ENCODE measurements at regions not wholly inside any gene's neighbourhood (a gene's known extent, or its start where the extent isn't known, plus 50 kb on each side); places are given as distances from the start of the nearest gene placed in this dataset.

- intact Hi-C loops (cut with micrococcal nuclease) = no loop called here
- H3K27ac ChIP-seq (ENCODE audit: low read length) = no peak overlapping the region
- TF ChIP-seq CTCF (IDR thresholded peaks at IDR 0.05) = no peak
- H3K4me3 ChIP-seq (ENCODE audit: low read length) = no peak overlapping the region
- Mint-ChIP-seq H3K27ac (no peak overlapping the region), H3K36me3 (no peaks in the 10 kb centered on the region), H3K4me3 (no peak overlapping the region), H3K27me3 (ENCODE audit: low read depth in 2 of 2) (no peaks in the 10 kb centered on the region), H3K9me3 (peaks cover 0 to 2% of the 10 kb centered on the region in 2 donors), H3K4me1 (no peaks in the 10 kb centered on the region)
- H3K4me1 ChIP-seq (ENCODE audit: control insufficient read depth, insufficient read depth, low read length) = no peaks in the 10 kb centered on the region
- H3K27me3 ChIP-seq (ENCODE audit: control insufficient read depth, insufficient read depth, low read length) = no peaks in the 10 kb centered on the region
- WGBS (ENCODE audit: insufficient coverage) = no CpG with 5 or more reads among the region's 1 CpG
- no peaks in the 10 kb centered on the region for H3K9me3 ChIP-seq (ENCODE audit: control insufficient read depth, insufficient read depth, low read length)
- ATAC-seq (no peak), DNase-seq (no peak)
- no peaks in the 10 kb centered on the region for H3K36me3 ChIP-seq (ENCODE audit: control insufficient read depth, insufficient read depth, low read length)
These were observed 204.8 kb upstream of the LDB2 start for GRCh38 chr4:17103231-17103630.

GRCh38 chr4:17098996-17099395, 200.6 kb upstream of the LDB2 start:
- no CpG with 5 or more reads among the region's 2 CpGs for WGBS (ENCODE audit: insufficient coverage)

GRCh38 chr4:17098401-17098800, 200.0 kb upstream of the LDB2 start:
- DNase-seq (no peak), ATAC-seq (no peak)
- no peak overlapping the region for H3K27ac ChIP-seq (ENCODE audit: low read length)
- WGBS (ENCODE audit: insufficient coverage) = 86% methylated on average over 4 of the region's 4 CpGs
- H3K36me3 ChIP-seq (ENCODE audit: control insufficient read depth, insufficient read depth, low read length) = no peaks in the 10 kb centered on the region
- peaks cover 13% of the 10 kb centered on the region for H3K4me1 ChIP-seq (ENCODE audit: control insufficient read depth, insufficient read depth, low read length)
- no peak overlapping the region for H3K4me3 Mint-ChIP-seq
- H3K4me1 Mint-ChIP-seq = peaks cover 4 to 6% of the 10 kb centered on the region in 2 donors
- H3K27me3 Mint-ChIP-seq (ENCODE audit: low read depth in 2 of 2) = peaks cover 0 to 6% of the 10 kb centered on the region in 2 donors
- H3K27me3 ChIP-seq (ENCODE audit: control insufficient read depth, insufficient read depth, low read length) = no peaks in the 10 kb centered on the region
- no peak overlapping the region for H3K27ac Mint-ChIP-seq
- no peaks in the 10 kb centered on the region for H3K36me3 Mint-ChIP-seq
- intact Hi-C loops (cut with micrococcal nuclease) = no loop called here
- no peak for TF ChIP-seq CTCF (IDR thresholded peaks at IDR 0.05)
- no peaks in the 10 kb centered on the region for H3K9me3 ChIP-seq (ENCODE audit: control insufficient read depth, insufficient read depth, low read length)
- H3K9me3 Mint-ChIP-seq = no peaks in the 10 kb centered on the region
- no peak overlapping the region for H3K4me3 ChIP-seq (ENCODE audit: low read length)

More at GRCh38 chr4:17098996-17099395, 200.6 kb upstream of the LDB2 start:
- Histone ChIP-seq H3K27me3 (ENCODE audit: control insufficient read depth, insufficient read depth, low read length) (no peaks in the 10 kb centered on the region), H3K4me3 (ENCODE audit: low read length) (no peak overlapping the region), H3K9me3 (ENCODE audit: control insufficient read depth, insufficient read depth, low read length) (no peaks in the 10 kb centered on the region), H3K27ac (ENCODE audit: low read length) (no peak overlapping the region), H3K4me1 (ENCODE audit: control insufficient read depth, insufficient read depth, low read length) (peaks cover 10% of the 10 kb centered on the region), H3K36me3 (ENCODE audit: control insufficient read depth, insufficient read depth, low read length) (no peaks in the 10 kb centered on the region)
- Mint-ChIP-seq H3K4me3 (no peak overlapping the region), H3K4me1 (peaks cover 0 to under 1% of the 10 kb centered on the region in 2 donors), H3K27ac (no peak overlapping the region), H3K27me3 (ENCODE audit: low read depth in 2 of 2) (peaks cover 0 to 5% of the 10 kb centered on the region in 2 donors), H3K9me3 (no peaks in the 10 kb centered on the region), H3K36me3 (no peaks in the 10 kb centered on the region)
- DNase-seq = no peak
- TF ChIP-seq CTCF (IDR thresholded peaks at IDR 0.05) = no peak
- no peak for ATAC-seq
- intact Hi-C loops (cut with micrococcal nuclease) = no loop called here

GRCh38 chr4:17097362-17097761, 198.9 kb upstream of the LDB2 start:
- Histone ChIP-seq H3K27me3 (ENCODE audit: control insufficient read depth, insufficient read depth, low read length) (no peaks in the 10 kb centered on the region), H3K4me1 (ENCODE audit: control insufficient read depth, insufficient read depth, low read length) (peaks cover 19% of the 10 kb centered on the region), H3K27ac (ENCODE audit: low read length) (no peak overlapping the region), H3K36me3 (ENCODE audit: control insufficient read depth, insufficient read depth, low read length) (no peaks in the 10 kb centered on the region), H3K9me3 (ENCODE audit: control insufficient read depth, insufficient read depth, low read length) (no peaks in the 10 kb centered on the region), H3K4me3 (ENCODE audit: low read length) (no peak overlapping the region)
- DNase-seq = no peak
- Mint-ChIP-seq H3K4me3 (no peak overlapping the region), H3K36me3 (no peaks in the 10 kb centered on the region), H3K9me3 (no peaks in the 10 kb centered on the region), H3K27ac (no peak overlapping the region), H3K4me1 (peaks cover 12 to 16% of the 10 kb centered on the region in 2 donors), H3K27me3 (ENCODE audit: low read depth in 2 of 2) (peaks cover 0 to 6% of the 10 kb centered on the region in 2 donors)
- intact Hi-C loops (cut with micrococcal nuclease) = no loop called here
- WGBS (ENCODE audit: insufficient coverage) = 87% methylated on average over 1 of the region's 1 CpG
- ATAC-seq = no peak
- no peak for TF ChIP-seq CTCF (IDR thresholded peaks at IDR 0.05)
